IMR-90 (cell line): ENCODE measurements at regions not wholly inside any gene's neighbourhood (a gene's known extent, or its start where the extent isn't known, plus 50 kb on each side); places are given as distances from the start of the nearest gene placed in this dataset.

Experiments used
- ATAC-seq: fragments of 200-7000 bp; cut with Tn5 transposase; 2 replicates; pipeline ENCODE4 v1.9.1; 2020; ENCODE audit warnings: low read depth, mild to moderate bottlenecking, moderate library complexity
- BruUV-seq: library from RNA; stranded (reverse); fragments of 400-500 nt; replicated peaks from 2 replicates; lab custom pipeline; 2021; lab: Mats Ljungman, UMichigan
- CTCF ChIA-PET: fragments of 300-600 bp; formaldehyde crosslinking; extraction: SDS; loops from one replicate; lab custom pipeline; 2021; ENCODE audit warnings: antibody characterized with exemption; lab: Yijun Ruan, JAX
- POLR2A ChIA-PET: fragments of 300-600 bp; sonication (Branson Sonifier 250); formaldehyde crosslinking; loops from one replicate; lab custom pipeline; 2022; ENCODE audit warnings: antibody characterized with exemption; ENCODE audit not compliant: unreplicated experiment; lab: Charles Lee
- DNase-seq: peaks from one replicate; pipeline ENCODE4 v3.0.0; 2013
- H2AFZ ChIP-seq: replicated peaks from 2 replicates; pipeline ENCODE3; 2013; ENCODE audit warnings: low read length, mild to moderate bottlenecking; ENCODE audit not compliant: poor library complexity
- H2AK5ac ChIP-seq: 2 replicates; pipeline ENCODE4 v1.6.1; 2013; ENCODE audit warnings: low read depth, low read length, inconsistent platforms
- H2AK9ac ChIP-seq: replicated peaks from 2 replicates; pipeline ENCODE3; 2013; ENCODE audit warnings: mild to moderate bottlenecking, low read depth, low read length, moderate library complexity; ENCODE audit not compliant: poor library complexity
- H2BK120ac ChIP-seq: 2 replicates; pipeline ENCODE4 v1.6.1; 2013; ENCODE audit warnings: low read depth, low read length, inconsistent platforms
- H2BK15ac ChIP-seq: 3 replicates; pipeline ENCODE4 v1.6.1; 2013; ENCODE audit warnings: low read depth, low read length, inconsistent platforms
- H2BK20ac ChIP-seq: 2 replicates; pipeline ENCODE4 v1.6.1; 2013; ENCODE audit warnings: low read depth, mild to moderate bottlenecking, inconsistent platforms, low read length, moderate library complexity
- H2BK5ac ChIP-seq: 2 replicates; pipeline ENCODE4 v1.6.1; 2013; ENCODE audit warnings: mild to moderate bottlenecking, low read depth, low read length, inconsistent platforms; ENCODE audit not compliant: poor library complexity, severe bottlenecking
- H3K14ac ChIP-seq: replicated peaks from 2 replicates; pipeline ENCODE4 v1.6.1; 2013; ENCODE audit warnings: low read depth, low read length, inconsistent platforms
- H3K18ac ChIP-seq: 2 replicates; pipeline ENCODE4 v1.6.1; 2013; ENCODE audit warnings: low read depth, low read length, control low read depth
- H3K23ac ChIP-seq: 2 replicates; pipeline ENCODE4 v1.6.1; 2013; ENCODE audit warnings: low read depth, low read length, inconsistent platforms
- H3K27ac ChIP-seq: 2 replicates; pipeline ENCODE4 v1.5.1; 2013; ENCODE audit warnings: mild to moderate bottlenecking, control low read depth, low read length; ENCODE audit not compliant: insufficient read depth
- H3K27me3 ChIP-seq: 2 replicates; pipeline ENCODE4 v1.6.1; 2013; ENCODE audit warnings: low read length; ENCODE audit not compliant: control insufficient read depth, insufficient read depth
- H3K36me3 ChIP-seq: 2 replicates; pipeline ENCODE4 v1.6.1; 2013; ENCODE audit warnings: low read length, mixed read lengths; ENCODE audit not compliant: control insufficient read depth, insufficient read depth
- H3K4ac ChIP-seq: 2 replicates; pipeline ENCODE4 v1.6.1; 2013; ENCODE audit warnings: low read depth, low read length, inconsistent platforms
- H3K4me1 ChIP-seq: 2 replicates; pipeline ENCODE4 v1.6.1; 2013; ENCODE audit warnings: low read length, mixed read lengths; ENCODE audit not compliant: control insufficient read depth, insufficient read depth
- H3K4me2 ChIP-seq: 2 replicates; pipeline ENCODE4 v1.6.1; 2013; ENCODE audit warnings: low read depth, mild to moderate bottlenecking, control low read depth, low read length, moderate library complexity
- H3K4me3 ChIP-seq: 2 replicates; pipeline ENCODE4 v1.5.1; 2013; ENCODE audit warnings: low read depth, mild to moderate bottlenecking, control low read depth, low read length, moderate library complexity; ENCODE audit not compliant: insufficient read depth
- H3K56ac ChIP-seq: 2 replicates; pipeline ENCODE4 v1.6.1; 2013; ENCODE audit warnings: low read length, inconsistent platforms; ENCODE audit not compliant: insufficient read depth; ENCODE audit errors: extremely low read depth
- H3K79me1 ChIP-seq, 2 experiments: 2 replicates each; pipeline ENCODE4 v1.6.1; 2013; ENCODE audit warnings: low read length in 2 of 2, inconsistent platforms in 1 of 2, low read depth in 1 of 2
- H3K9ac ChIP-seq: 2 replicates; pipeline ENCODE4 v1.6.1; 2013; ENCODE audit warnings: low read depth, low read length, control low read depth
- H3K9me1 ChIP-seq: 2 replicates; pipeline ENCODE4 v1.6.1; 2013; ENCODE audit warnings: low read length, inconsistent platforms; ENCODE audit not compliant: insufficient read depth
- H3K9me3 ChIP-seq: 2 replicates; pipeline ENCODE4 v1.6.1; 2013; ENCODE audit warnings: low read length; ENCODE audit not compliant: control insufficient read depth, insufficient read depth
- H4K20me1 ChIP-seq: 2 replicates; pipeline ENCODE4 v1.6.1; 2013; ENCODE audit warnings: low read length, inconsistent platforms; ENCODE audit not compliant: insufficient read depth
- H4K5ac ChIP-seq: 2 replicates; pipeline ENCODE4 v1.6.1; 2013; ENCODE audit warnings: mild to moderate bottlenecking, low read depth, low read length, control low read depth
- H4K8ac ChIP-seq, 2 experiments: 2 replicates each; pipeline ENCODE4 v1.6.1; 2013; ENCODE audit warnings: low read depth in 2 of 2, low read length in 2 of 2, control low read depth in 1 of 2, inconsistent platforms in 1 of 2
- H4K91ac ChIP-seq: 2 replicates; pipeline ENCODE4 v1.6.1; 2013; ENCODE audit warnings: low read depth, low read length, inconsistent platforms; ENCODE audit not compliant: insufficient read depth
- CHD1 ChIP-seq: IDR thresholded peaks from 2 replicates; pipeline ENCODE4 v1.6.1; 2012; ENCODE audit warnings: low read depth, low read length, improper control_type of control experiment
- RFX5 ChIP-seq: IDR thresholded peaks from 2 replicates; pipeline ENCODE4 v1.8.0; 2012; ENCODE audit warnings: low read depth, mild to moderate bottlenecking, low read length, moderate library complexity
- dilution Hi-C: fragments of 300-500 bp; cut with HindIII; formaldehyde crosslinking; loops from one replicate; pipeline ENCODE4 v1.14.3; 2018; ENCODE audit warnings: low sequenced_read_pairs; ENCODE audit not compliant: unreplicated experiment
- in situ Hi-C: fragments of 300-500 bp; cut with MboI; formaldehyde crosslinking; loops from 3 replicates; pipeline ENCODE4 v1.14.3; 2019; ENCODE audit warnings: low sequenced_read_pairs, inconsistent platforms, mixed read lengths
- intact Hi-C: fragments of 100-400 bp; cut with micrococcal nuclease; formaldehyde crosslinking; loops from 2 replicates; pipeline ENCODE4 v1.10.0; 2022

- no TSS peak for BruUV-seq
- H4K20me1 ChIP-seq: no peaks in the 10 kb centered on the region
- no peak for TF ChIP-seq RFX5
- no peak for TF ChIP-seq CHD1
- H2BK15ac ChIP-seq: no peak overlapping the region
- H2BK20ac ChIP-seq: no peak overlapping the region
- H2AK9ac ChIP-seq: no peak overlapping the region
- no peak overlapping the region for H4K8ac ChIP-seq
- H3K9me3 ChIP-seq: no peaks in the 10 kb centered on the region
- no peak for DNase-seq
- H3K9ac ChIP-seq: no peak overlapping the region
- no peak overlapping the region for H2BK120ac ChIP-seq
- no peak overlapping the region for H3K4me3 ChIP-seq
- ChIA-PET POLR2A (no interaction called here), CTCF (no interaction called here)
- no peaks in the 10 kb centered on the region for H3K4me1 ChIP-seq
- dilution Hi-C loops (no loop called here), intact Hi-C loops (no loop called here), in situ Hi-C loops (no loop called here)
- no peaks in the 10 kb centered on the region for H3K27me3 ChIP-seq
- no peak overlapping the region for H2AFZ ChIP-seq
- H4K91ac ChIP-seq: no peak overlapping the region
- H3K4me2 ChIP-seq: no peak overlapping the region
- H3K56ac ChIP-seq: no peak overlapping the region
- no peak for ATAC-seq
- no peaks in the 10 kb centered on the region for H3K9me1 ChIP-seq
- H3K18ac ChIP-seq: no peak overlapping the region
- H3K79me1 ChIP-seq: no peaks in the 10 kb centered on the region
- H3K27ac ChIP-seq: no peak overlapping the region
- no peak overlapping the region for H3K23ac ChIP-seq
- H2BK5ac ChIP-seq: no peak overlapping the region
- no peak overlapping the region for H3K14ac ChIP-seq
- no peak overlapping the region for H4K5ac ChIP-seq
- no peaks in the 10 kb centered on the region for H3K36me3 ChIP-seq
- no peak overlapping the region for H2AK5ac ChIP-seq
- no peak overlapping the region for H3K4ac ChIP-seq
These were observed 179.5 kb upstream of the ZNF462 start for GRCh38 chr9:106683454-106683853.
